WI38 (cell line): ENCODE measurements at regions not wholly inside any gene's neighbourhood (a gene's known extent, or its start where the extent isn't known, plus 50 kb on each side); places are given as distances from the start of the nearest gene placed in this dataset.

Source experiments
- H3K4me3 ChIP-seq: 2 replicates; pipeline ENCODE4 v1.5.1; 2011; ENCODE audit warnings: low read depth, mild to moderate bottlenecking, control low read depth, low read length
- TF ChIP-seq, protein P1 (sequence below): IDR thresholded peaks from 2 replicates; pipeline ENCODE4 v1.5.1; 2012; ENCODE audit warnings: low read depth, mild to moderate bottlenecking, control low read depth, low read length

DNA sequence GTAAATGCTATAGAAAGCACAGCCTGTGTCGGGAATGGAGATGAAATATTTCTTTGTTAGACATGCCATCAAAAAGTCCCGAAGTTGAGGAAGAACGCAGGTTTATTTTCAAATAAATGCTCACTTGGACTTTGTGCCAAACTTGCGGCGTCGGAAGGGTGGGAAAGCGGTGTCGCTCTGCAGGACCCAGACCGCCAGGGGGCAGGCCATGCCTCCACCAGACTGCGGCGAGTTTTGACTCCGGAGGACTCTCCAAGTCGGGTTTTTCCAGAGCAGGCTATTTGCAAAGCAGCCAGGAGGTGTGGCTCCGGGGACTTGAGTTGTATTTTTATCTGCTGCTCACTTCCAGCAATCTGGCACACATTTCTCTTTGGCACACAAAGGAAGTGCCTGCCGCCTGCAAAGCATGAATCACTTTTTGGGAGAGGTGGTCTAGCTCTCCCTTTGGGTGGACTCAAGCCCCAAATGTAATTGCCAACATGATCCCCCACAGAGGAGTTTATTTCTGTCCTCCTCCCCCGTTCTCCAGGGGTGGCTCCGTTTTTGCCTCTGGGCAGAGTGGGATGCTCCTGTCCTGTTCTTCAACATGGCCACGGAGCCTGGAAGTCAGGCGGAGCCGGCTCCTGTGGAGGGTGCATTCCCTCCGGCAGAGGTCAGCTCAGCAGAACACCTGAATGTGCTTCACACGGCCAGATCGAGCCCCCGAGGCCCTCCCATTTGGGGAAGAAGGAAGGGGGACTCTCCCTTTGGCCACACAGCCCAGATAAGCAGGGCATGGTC is 82.3 kb upstream of the GPR26 start:
- TF ChIP-seq, protein P1, sequence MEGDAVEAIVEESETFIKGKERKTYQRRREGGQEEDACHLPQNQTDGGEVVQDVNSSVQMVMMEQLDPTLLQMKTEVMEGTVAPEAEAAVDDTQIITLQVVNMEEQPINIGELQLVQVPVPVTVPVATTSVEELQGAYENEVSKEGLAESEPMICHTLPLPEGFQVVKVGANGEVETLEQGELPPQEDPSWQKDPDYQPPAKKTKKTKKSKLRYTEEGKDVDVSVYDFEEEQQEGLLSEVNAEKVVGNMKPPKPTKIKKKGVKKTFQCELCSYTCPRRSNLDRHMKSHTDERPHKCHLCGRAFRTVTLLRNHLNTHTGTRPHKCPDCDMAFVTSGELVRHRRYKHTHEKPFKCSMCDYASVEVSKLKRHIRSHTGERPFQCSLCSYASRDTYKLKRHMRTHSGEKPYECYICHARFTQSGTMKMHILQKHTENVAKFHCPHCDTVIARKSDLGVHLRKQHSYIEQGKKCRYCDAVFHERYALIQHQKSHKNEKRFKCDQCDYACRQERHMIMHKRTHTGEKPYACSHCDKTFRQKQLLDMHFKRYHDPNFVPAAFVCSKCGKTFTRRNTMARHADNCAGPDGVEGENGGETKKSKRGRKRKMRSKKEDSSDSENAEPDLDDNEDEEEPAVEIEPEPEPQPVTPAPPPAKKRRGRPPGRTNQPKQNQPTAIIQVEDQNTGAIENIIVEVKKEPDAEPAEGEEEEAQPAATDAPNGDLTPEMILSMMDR, result peak; percentile 63
- H3K4me3 ChIP-seq, result no peak overlapping the region

DNA sequence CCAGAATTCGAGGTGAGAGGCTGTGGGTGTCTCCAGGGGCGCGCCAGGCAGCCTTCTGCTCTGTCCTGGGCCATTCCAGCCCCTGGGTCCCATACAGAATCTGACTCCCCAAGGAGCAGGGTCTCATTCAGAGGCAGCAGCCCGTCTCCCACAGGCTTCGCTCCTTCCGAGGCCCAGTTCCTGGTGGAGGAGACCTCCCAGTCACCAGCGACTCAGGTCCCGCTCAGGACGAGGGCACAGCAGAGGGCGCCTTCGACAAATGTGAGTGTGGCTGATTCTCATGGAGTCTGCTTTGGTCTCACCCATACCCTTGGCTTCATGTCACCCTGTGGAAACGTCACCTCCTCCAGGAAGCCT is 81.8 kb upstream of the GPR26 start:
- TF ChIP-seq, protein P1, result no peak
- H3K4me3 ChIP-seq, result no peak overlapping the region

DNA sequence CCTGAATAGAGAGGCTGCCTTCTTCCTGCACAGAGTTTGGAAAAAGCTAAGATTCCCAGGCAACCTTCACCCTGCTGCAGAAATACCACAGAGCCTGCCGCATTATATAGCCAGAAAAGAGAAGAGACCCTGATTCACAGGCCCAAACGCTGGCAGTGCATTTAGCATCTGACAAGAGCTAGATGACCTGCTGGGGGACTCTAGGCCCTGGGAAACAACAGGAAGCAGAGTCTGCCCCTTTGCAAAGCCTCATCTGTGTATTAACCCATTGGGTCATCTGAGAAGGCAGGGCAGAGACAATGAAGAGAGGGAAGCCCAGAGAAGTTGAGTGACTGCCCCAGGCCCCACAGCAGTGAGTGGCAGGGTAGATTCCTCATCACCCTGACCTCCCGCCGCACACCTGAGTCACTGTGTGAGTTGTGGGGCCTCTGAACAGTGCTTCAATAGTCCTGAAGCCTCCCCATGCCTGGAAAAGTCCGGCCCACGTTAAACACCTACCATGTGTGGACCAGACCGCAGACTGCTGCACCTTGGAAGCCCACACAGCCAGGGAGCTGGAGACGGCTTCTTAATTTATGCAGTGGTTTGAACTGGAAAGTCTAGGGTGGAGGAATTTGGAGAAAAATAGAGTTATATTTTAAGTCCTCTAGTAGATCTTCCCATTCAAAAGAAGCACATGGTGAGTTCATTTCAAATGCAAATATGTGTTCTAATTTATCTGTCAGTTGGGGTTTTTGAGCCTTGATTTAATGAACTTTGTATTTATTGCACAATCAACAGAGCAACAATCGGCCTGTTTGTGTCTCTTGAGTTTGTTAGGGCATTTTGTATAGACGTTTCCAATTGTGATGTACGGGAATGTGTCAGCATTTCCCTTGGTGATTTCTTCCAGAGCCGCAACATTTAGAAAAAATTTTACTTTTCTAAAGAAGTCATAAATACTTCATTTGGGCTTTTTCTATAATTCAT is 80.4 kb upstream of the GPR26 start:
- TF ChIP-seq, protein P1, result no peak
- H3K4me3 ChIP-seq, result no peak overlapping the region

DNA sequence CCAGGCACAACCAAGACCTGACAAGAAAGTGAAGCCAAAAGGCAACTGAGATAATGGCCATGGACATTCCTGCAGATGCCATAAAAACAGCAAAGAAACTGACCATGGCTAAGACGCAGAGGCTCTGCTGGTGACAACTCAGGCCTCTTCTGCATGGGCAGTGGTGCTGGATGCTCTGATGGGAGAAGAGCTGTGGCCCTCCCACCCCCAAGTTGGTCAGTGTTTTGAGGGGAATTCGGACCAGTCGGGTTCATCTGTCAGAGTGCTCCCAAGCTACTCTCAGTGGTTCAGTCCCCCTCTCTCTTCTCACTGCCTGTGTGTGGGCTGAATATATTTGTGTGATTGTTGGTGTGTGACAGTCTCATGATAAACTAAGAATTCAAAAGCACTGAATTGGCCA is 79.0 kb upstream of the GPR26 start:
- TF ChIP-seq, protein P1, result no peak
- H3K4me3 ChIP-seq, result no peak overlapping the region

DNA sequence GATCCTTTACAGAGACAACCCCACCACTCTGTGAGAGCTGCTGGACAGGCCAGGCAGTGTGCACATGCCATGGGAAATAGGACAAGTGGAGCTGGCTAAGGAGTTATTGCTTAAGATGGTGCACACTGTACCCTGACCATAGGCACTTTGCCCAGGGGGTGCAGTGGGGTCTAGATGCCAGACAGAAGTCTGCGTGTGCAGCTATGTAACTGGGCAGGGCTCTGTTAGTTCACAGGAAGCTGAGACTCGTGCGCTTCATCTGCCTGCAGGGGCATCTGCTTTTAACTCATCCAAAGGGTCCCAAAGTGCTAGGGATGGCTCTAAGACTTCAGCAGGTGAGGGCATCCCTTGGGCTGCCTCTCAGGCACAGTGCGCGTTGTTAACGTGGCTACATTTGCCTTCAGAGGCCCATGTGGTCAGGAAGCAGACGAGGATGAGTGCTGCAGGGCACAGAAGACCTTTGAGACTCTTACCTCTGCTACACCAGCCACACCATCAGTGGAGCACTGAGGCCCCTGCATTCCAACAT is 77.7 kb upstream of the GPR26 start:
- TF ChIP-seq, protein P1, result no peak
- H3K4me3 ChIP-seq, result no peak overlapping the region

DNA sequence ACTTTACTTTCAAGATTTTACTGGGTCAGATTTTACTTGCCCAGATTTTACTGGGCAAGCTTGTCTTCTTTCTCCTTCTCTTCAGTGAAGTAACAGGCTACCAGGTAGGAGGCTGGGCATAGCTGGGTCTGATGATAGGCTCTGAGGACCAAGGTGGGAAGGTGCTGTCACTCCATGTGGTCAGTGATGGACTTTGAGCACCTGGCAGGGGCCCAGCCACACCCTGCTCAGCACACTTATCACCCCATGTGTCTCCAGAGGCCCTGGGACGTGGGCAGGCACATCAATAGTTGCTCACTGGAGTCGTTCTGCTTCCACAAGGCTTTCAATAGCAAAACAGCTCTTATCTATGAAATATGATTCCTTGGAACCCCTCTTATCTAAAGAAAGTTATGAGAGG is 70.5 kb upstream of the GPR26 start:
- TF ChIP-seq, protein P1, result no peak
- H3K4me3 ChIP-seq, result no peak overlapping the region
